GM10248 (cell line): ENCODE measurements at regions not wholly inside any gene's neighbourhood (a gene's known extent, or its start where the extent isn't known, plus 50 kb on each side); places are given as distances from the start of the nearest gene placed in this dataset.

Experiments
- CTCF ChIA-PET: fragments of 300-600 bp; sonication (Branson Sonifier 250); formaldehyde crosslinking; extraction: SDS; loops from one replicate; lab custom pipeline; 2021; ENCODE audit warnings: antibody characterized with exemption; lab: Yijun Ruan, JAX
- POLR2A ChIA-PET: fragments of 350-650 bp; sonication (Branson Sonifier 250); formaldehyde crosslinking; extraction: SDS; loops from one replicate; lab custom pipeline; 2020; ENCODE audit warnings: antibody characterized with exemption; lab: Yijun Ruan, JAX
- DNase-seq: peaks from one replicate; pipeline ENCODE4 v3.0.0; 2012; ENCODE audit errors: extremely low spot score
- CTCF ChIP-seq: IDR thresholded peaks from 2 replicates; pipeline ENCODE4 v1.5.1; 2012; ENCODE audit warnings: mild to moderate bottlenecking, low read depth; ENCODE audit errors: extremely low read depth, missing control alignments, control extremely low read depth

- TF ChIP-seq CTCF, result no peak
- POLR2A ChIA-PET, result no interaction called here
- CTCF ChIA-PET, result no interaction called here
- no peak for DNase-seq
Observed at GRCh38 chr16:86987746-86988670, 329.2 kb downstream of the C16orf95 start.

- ChIA-PET CTCF (no interaction called here), POLR2A (no interaction called here)
- DNase-seq, result no peak
- TF ChIP-seq CTCF, result no peak
Observed at GRCh38 chr16:86988920-86989696, 328.1 kb downstream of the C16orf95 start.

GRCh38 chr16:86990451-86990850 lies 326.7 kb downstream of the C16orf95 start:
- DNase-seq, result no peak
- no peak for TF ChIP-seq CTCF
- POLR2A ChIA-PET, result no interaction called here
- CTCF ChIA-PET, result no interaction called here

GRCh38 chr16:86991679-86992078 lies 325.5 kb downstream of the C16orf95 start:
- ChIA-PET POLR2A (no interaction called here), CTCF (no interaction called here)
- no peak for DNase-seq
- no peak for TF ChIP-seq CTCF

GRCh38 chr16:86992587-86992986 lies 324.6 kb downstream of the C16orf95 start:
- POLR2A ChIA-PET, result no interaction called here
- TF ChIP-seq CTCF, result no peak
- no peak for DNase-seq
- CTCF ChIA-PET, result interaction anchor here (0.7 kb wide), 1 partner anchor 11 kb away, joined by 3 read pairs; no protein-coding TSS in a partner anchor

- no peak for DNase-seq
- ChIA-PET POLR2A (no interaction called here), CTCF (interaction anchor here (0.7 kb wide), 1 partner anchor 10 kb away, joined by 3 read pairs; no protein-coding TSS in a partner anchor)
- no peak for TF ChIP-seq CTCF
Observed at GRCh38 chr16:86993426-86994110, 323.6 kb downstream of the C16orf95 start.
